ENCODE measurements at regions not wholly inside any gene's neighbourhood (a gene's known extent, or its start where the extent isn't known, plus 50 kb on each side); places are given as distances from the start of the nearest gene placed in this dataset.

DNA sequence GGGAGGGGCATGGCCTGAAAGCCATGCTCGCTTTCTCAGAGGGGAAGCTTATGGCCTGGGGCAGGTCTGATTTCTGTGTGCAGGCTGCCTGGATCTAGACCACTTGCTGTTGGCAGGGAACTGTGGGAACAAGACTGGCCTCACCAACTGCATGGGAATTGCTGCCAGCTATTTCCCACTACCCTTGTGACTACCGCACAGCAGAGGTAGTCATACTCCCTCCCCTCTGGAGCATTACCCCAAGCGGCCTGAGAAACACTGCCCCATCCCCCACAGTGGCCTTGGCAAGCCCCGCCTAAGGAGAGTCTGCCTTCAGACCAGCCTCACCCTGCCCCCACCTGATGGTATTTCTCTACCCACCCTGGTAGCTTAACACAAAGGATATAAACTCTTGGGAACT lies 199.4 kb upstream of the CADM2 start:
- TF ChIP-seq ZFX (IDR thresholded peaks at IDR 0.05), result no peak
- TF ChIP-seq, protein P1, sequence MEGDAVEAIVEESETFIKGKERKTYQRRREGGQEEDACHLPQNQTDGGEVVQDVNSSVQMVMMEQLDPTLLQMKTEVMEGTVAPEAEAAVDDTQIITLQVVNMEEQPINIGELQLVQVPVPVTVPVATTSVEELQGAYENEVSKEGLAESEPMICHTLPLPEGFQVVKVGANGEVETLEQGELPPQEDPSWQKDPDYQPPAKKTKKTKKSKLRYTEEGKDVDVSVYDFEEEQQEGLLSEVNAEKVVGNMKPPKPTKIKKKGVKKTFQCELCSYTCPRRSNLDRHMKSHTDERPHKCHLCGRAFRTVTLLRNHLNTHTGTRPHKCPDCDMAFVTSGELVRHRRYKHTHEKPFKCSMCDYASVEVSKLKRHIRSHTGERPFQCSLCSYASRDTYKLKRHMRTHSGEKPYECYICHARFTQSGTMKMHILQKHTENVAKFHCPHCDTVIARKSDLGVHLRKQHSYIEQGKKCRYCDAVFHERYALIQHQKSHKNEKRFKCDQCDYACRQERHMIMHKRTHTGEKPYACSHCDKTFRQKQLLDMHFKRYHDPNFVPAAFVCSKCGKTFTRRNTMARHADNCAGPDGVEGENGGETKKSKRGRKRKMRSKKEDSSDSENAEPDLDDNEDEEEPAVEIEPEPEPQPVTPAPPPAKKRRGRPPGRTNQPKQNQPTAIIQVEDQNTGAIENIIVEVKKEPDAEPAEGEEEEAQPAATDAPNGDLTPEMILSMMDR (conservative IDR thresholded peaks at IDR 0.05), result no peak
- H3K27ac ChIP-seq, result no peak overlapping the region

DNA sequence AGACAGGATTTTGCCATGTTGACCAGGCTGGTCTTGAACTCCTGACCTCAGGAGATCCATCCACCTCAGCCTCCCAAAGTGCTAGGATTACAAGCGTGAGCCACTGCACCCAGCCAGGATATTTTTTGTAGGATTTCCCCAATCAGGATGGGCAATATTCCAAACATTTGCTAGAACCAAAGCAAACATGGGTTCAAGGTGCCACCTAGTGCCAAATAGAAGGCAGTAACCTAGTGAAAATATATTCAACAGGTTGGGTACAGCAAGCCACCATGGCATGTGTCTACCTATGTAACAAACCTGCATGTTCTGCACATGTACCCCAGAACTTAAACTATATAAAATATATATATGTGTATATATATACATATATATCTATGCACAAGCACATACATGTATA lies 185.9 kb upstream of the CADM2 start:
- TF ChIP-seq, protein P1 (conservative IDR thresholded peaks at IDR 0.05), result peak; percentile 29
- no peak for TF ChIP-seq ZFX (IDR thresholded peaks at IDR 0.05)
- no peak overlapping the region for H3K27ac ChIP-seq

DNA sequence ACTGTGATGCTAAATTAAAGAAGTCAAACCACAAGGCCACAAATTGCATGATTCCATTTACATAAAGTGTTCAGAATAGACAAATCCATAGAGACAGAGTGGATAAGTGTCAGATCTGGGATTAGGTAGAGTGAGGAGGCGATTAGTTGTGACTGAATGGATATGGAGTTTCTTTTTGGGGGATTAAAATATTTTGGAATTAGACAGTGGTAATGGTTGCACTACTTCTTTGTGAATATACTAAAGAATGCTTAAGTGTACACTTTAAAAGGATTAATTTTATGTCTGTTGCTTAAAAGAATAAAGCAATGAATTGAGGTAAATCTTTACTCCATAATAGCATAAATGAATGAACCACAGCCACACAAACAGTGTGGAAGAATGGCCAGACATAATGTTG lies 175.5 kb upstream of the CADM2 start:
- no peak for TF ChIP-seq ZFX (IDR thresholded peaks at IDR 0.05)
- TF ChIP-seq, protein P1 (conservative IDR thresholded peaks at IDR 0.05), result no peak
- no peak overlapping the region for H3K27ac ChIP-seq

DNA sequence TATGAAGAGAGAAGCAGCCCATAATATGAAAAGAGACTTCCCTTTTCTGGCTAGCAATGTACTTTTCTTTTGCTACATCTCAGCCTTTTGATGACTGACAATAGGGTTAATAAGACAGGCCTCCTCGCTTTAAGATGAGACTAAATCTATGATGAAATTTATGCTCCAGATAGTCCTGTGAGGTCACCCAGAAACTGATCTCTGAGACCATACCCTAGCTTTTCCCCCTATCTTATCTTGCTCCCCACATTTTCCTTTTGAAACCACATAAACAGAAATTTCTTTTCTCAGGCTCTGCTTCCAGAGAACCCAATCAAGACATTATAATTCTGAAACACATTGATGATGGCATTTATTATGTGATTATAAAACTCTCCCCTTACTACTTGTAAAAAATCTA lies 168.8 kb upstream of the CADM2 start:
- TF ChIP-seq, protein P1 (conservative IDR thresholded peaks at IDR 0.05), result no peak
- H3K27ac ChIP-seq, result no peak overlapping the region

GRCh38 chr3:84806958-84807357 lies 151.8 kb upstream of the CADM2 start:
- H3K27ac ChIP-seq, result no peak overlapping the region
- TF ChIP-seq, protein P1 (conservative IDR thresholded peaks at IDR 0.05), result no peak
- TF ChIP-seq ZFX (IDR thresholded peaks at IDR 0.05), result no peak

GRCh38 chr3:84820126-84820525 lies 138.7 kb upstream of the CADM2 start:
- no peak overlapping the region for H3K27ac ChIP-seq
- TF ChIP-seq, protein P1 (conservative IDR thresholded peaks at IDR 0.05), result no peak
- TF ChIP-seq ZFX (IDR thresholded peaks at IDR 0.05), result no peak

- no peak overlapping the region for H3K27ac ChIP-seq
- TF ChIP-seq ZFX (IDR thresholded peaks at IDR 0.05), result no peak
- TF ChIP-seq, protein P1 (conservative IDR thresholded peaks at IDR 0.05), result no peak
Observed at GRCh38 chr3:84820906-84821305, 137.9 kb upstream of the CADM2 start.
